HEK293 (cell line): ENCODE measurements at regions not wholly inside any gene's neighbourhood (a gene's known extent, or its start where the extent isn't known, plus 50 kb on each side); places are given as distances from the start of the nearest gene placed in this dataset.
A peak's percentile ranks its signal among the peaks of the same experiment; 100 is the strongest.

Source experiments
- GLI4 ChIP-seq: fragments of 450-650 bp; formaldehyde crosslinking; IDR thresholded peaks from 2 replicates; pipeline ENCODE4 v1.5.1; 2016; ENCODE audit warnings: missing biosample characterization, missing genetic modification characterization
- INSM2 ChIP-seq: fragments of 450-650 bp; formaldehyde crosslinking; IDR thresholded peaks from 2 replicates; pipeline ENCODE4 v1.5.1; 2016; ENCODE audit warnings: missing biosample characterization, missing genetic modification characterization
- KLF17 ChIP-seq: fragments of 450-650 bp; formaldehyde crosslinking; IDR thresholded peaks from 2 replicates; pipeline ENCODE4 v1.5.1; 2016; ENCODE audit warnings: missing biosample characterization, missing genetic modification characterization
- MEIS1 ChIP-seq: sonication (generic); formaldehyde crosslinking; IDR thresholded peaks from 2 replicates; pipeline ENCODE4 v1.8.1; 2022; ENCODE audit warnings: missing genetic modification reagents, mild to moderate bottlenecking, borderline replicate concordance
- REPIN1 ChIP-seq: fragments of 450-650 bp; formaldehyde crosslinking; IDR thresholded peaks from 2 replicates; pipeline ENCODE4 v1.5.1; 2017; ENCODE audit warnings: missing biosample characterization, missing genetic modification characterization, low read depth
- SALL2 ChIP-seq: fragments of 450-650 bp; formaldehyde crosslinking; IDR thresholded peaks from 2 replicates; pipeline ENCODE4 v1.5.0; 2017; ENCODE audit warnings: missing biosample characterization, mild to moderate bottlenecking, missing genetic modification characterization, borderline replicate concordance
- SP3 ChIP-seq: fragments of 450-650 bp; formaldehyde crosslinking; IDR thresholded peaks from 2 replicates; pipeline ENCODE4 v1.5.1; 2016; ENCODE audit warnings: missing biosample characterization, missing genetic modification characterization
- TRIM28 ChIP-seq: IDR thresholded peaks from 2 replicates; pipeline ENCODE4 v1.6.1; 2011; ENCODE audit warnings: low read length, control low read depth, borderline replicate concordance
- YY1 ChIP-seq: fragments of 450-650 bp; formaldehyde crosslinking; IDR thresholded peaks from 2 replicates; pipeline ENCODE4 v1.5.1; 2018; ENCODE audit warnings: missing biosample characterization, missing genetic modification characterization
- ZBTB10 ChIP-seq: fragments of 450-650 bp; formaldehyde crosslinking; IDR thresholded peaks from 2 replicates; pipeline ENCODE4 v1.5.1; 2016; ENCODE audit warnings: missing biosample characterization, missing genetic modification characterization
- ZBTB20 ChIP-seq: fragments of 450-650 bp; formaldehyde crosslinking; IDR thresholded peaks from 2 replicates; pipeline ENCODE4 v1.5.1; 2016; ENCODE audit warnings: missing biosample characterization, missing genetic modification characterization
- ZNF112 ChIP-seq: fragments of 450-650 bp; formaldehyde crosslinking; IDR thresholded peaks from 2 replicates; pipeline ENCODE4 v1.5.0; 2017; ENCODE audit warnings: missing biosample characterization, missing genetic modification characterization
- ZNF148 ChIP-seq: fragments of 450-650 bp; formaldehyde crosslinking; IDR thresholded peaks from 2 replicates; pipeline ENCODE4 v1.5.0; 2017; ENCODE audit warnings: missing biosample characterization, missing genetic modification characterization, borderline replicate concordance
- ZNF155 ChIP-seq: fragments of 450-650 bp; formaldehyde crosslinking; IDR thresholded peaks from 2 replicates; pipeline ENCODE4 v1.5.1; 2016; ENCODE audit warnings: missing biosample characterization, missing genetic modification characterization
- ZNF19 ChIP-seq: fragments of 450-650 bp; formaldehyde crosslinking; IDR thresholded peaks from 2 replicates; pipeline ENCODE4; 2016; ENCODE audit warnings: missing biosample characterization, missing genetic modification characterization, low read depth
- ZNF274 ChIP-seq, 2 experiments: fragments of 200-500 bp in 1 of 2; fragments of 450-650 bp in 1 of 2; sonication (Bioruptor generic) in 1 of 2; formaldehyde crosslinking in 1 of 2; IDR thresholded peaks; 2 replicates each; pipeline versions ENCODE4 v1.5.1 to v1.6.1; 2014 to 2016; ENCODE audit warnings: borderline replicate concordance in 1 of 2, inconsistent platforms in 1 of 2, low read length in 1 of 2, missing biosample characterization in 1 of 2, missing genetic modification characterization in 1 of 2
- ZNF341 ChIP-seq: fragments of 450-650 bp; formaldehyde crosslinking; IDR thresholded peaks from 2 replicates; pipeline ENCODE4; 2016; ENCODE audit warnings: low read depth, missing biosample characterization, missing genetic modification characterization
- ZNF362 ChIP-seq: fragments of 450-650 bp; formaldehyde crosslinking; IDR thresholded peaks from 2 replicates; pipeline ENCODE4 v1.5.1; 2016; ENCODE audit warnings: missing biosample characterization, missing genetic modification characterization
- ZNF394 ChIP-seq: fragments of 450-650 bp; formaldehyde crosslinking; IDR thresholded peaks from 2 replicates; pipeline ENCODE4 v1.5.1; 2016; ENCODE audit warnings: missing biosample characterization, missing genetic modification characterization, mild to moderate bottlenecking, moderate library complexity, borderline replicate concordance
- ZNF510 ChIP-seq: fragments of 450-650 bp; formaldehyde crosslinking; IDR thresholded peaks from 2 replicates; pipeline ENCODE4 v1.5.1; 2018; ENCODE audit warnings: mild to moderate bottlenecking, missing genetic modification characterization, missing biosample characterization; ENCODE audit not compliant: insufficient replicate concordance
- ZNF514 ChIP-seq: fragments of 450-650 bp; formaldehyde crosslinking; IDR thresholded peaks from 2 replicates; pipeline ENCODE4 v1.5.1; 2016; ENCODE audit warnings: missing biosample characterization, missing genetic modification characterization
- ZNF530 ChIP-seq: fragments of 450-650 bp; formaldehyde crosslinking; IDR thresholded peaks from 2 replicates; pipeline ENCODE4 v1.5.1; 2016; ENCODE audit warnings: low read depth, missing biosample characterization, missing genetic modification characterization
- ZNF544 ChIP-seq: fragments of 450-650 bp; formaldehyde crosslinking; IDR thresholded peaks from 2 replicates; pipeline ENCODE4 v1.5.0; 2017; ENCODE audit warnings: missing biosample characterization, missing genetic modification characterization
- ZNF660 ChIP-seq: fragments of 450-650 bp; IDR thresholded peaks from 2 replicates; pipeline ENCODE4 v1.5.1; 2018; ENCODE audit warnings: missing biosample characterization, mild to moderate bottlenecking, missing genetic modification characterization
- ZNF704 ChIP-seq: fragments of 450-650 bp; formaldehyde crosslinking; IDR thresholded peaks from 2 replicates; pipeline ENCODE4 v1.5.1; 2016; ENCODE audit warnings: missing biosample characterization, missing genetic modification characterization
- ZNF791 ChIP-seq: fragments of 450-650 bp; formaldehyde crosslinking; IDR thresholded peaks from 2 replicates; pipeline ENCODE4 v1.5.1; 2016; ENCODE audit warnings: missing biosample characterization, missing genetic modification characterization
- ZNF792 ChIP-seq: fragments of 450-650 bp; formaldehyde crosslinking; IDR thresholded peaks from 2 replicates; pipeline ENCODE4 v1.5.1; 2016; ENCODE audit warnings: missing biosample characterization, missing genetic modification characterization
- ZNF837 ChIP-seq: fragments of 450-650 bp; formaldehyde crosslinking; IDR thresholded peaks from 2 replicates; pipeline ENCODE4 v1.5.1; 2016; ENCODE audit warnings: missing biosample characterization, missing genetic modification characterization
- ZSCAN30 ChIP-seq: fragments of 450-650 bp; IDR thresholded peaks from 2 replicates; pipeline ENCODE4 v1.5.1; 2018; ENCODE audit warnings: missing biosample characterization, mild to moderate bottlenecking, missing genetic modification characterization, moderate library complexity

GRCh38 chr2:2573658-2574293 lies 242.7 kb upstream of the MYT1L start (continued):
- no peak for TF ChIP-seq ZNF704
- TF ChIP-seq ZNF792 (tag by site-specific recombination): peak; percentile 74
- no peak for TF ChIP-seq ZNF837 (tag by site-specific recombination)
- TF ChIP-seq ZNF19: no peak
- TF ChIP-seq ZNF530: no peak
- TF ChIP-seq ZSCAN30 (tag by site-specific recombination): no peak
- peak; percentile 53; the same call in 1 of the 2 replicates for TF ChIP-seq INSM2
- no peak for TF ChIP-seq KLF17 (tag by site-specific recombination)
- TF ChIP-seq ZNF660 (tag by site-specific recombination): no peak
- TF ChIP-seq SALL2: 0 out of 2 replicates have a peak, but pooled peaks have one; percentile 22
- no peak for TF ChIP-seq REPIN1 (tag by site-specific recombination)
- TF ChIP-seq ZNF341 (tag by site-specific recombination): no peak
- TF ChIP-seq ZNF155 (tag by site-specific recombination): no peak
- TF ChIP-seq ZBTB10 (tag by site-specific recombination): peak; percentile 36; the same call in 1 of the 2 replicates
- TF ChIP-seq MEIS1 (CRISPR knock-in tag): no peak
- TF ChIP-seq ZNF362 (tag by site-specific recombination): no peak
- TF ChIP-seq SP3 (tag by site-specific recombination): peak; percentile 44; the same call in 1 of the 2 replicates
- TF ChIP-seq YY1 (tag by site-specific recombination): no peak
- no peak for TF ChIP-seq ZNF112
- no peak for TF ChIP-seq ZNF791
- no peak for TF ChIP-seq ZBTB20 (tag by site-specific recombination)
- TF ChIP-seq GLI4 (tag by site-specific recombination): 0 out of 2 replicates have a peak, but pooled peaks have one; percentile 49
- no peak for TF ChIP-seq ZNF394 (tag by site-specific recombination)
- TF ChIP-seq ZNF274 (IDR thresholded peaks at IDR 0.05; ENCODE audit: low read length): no peak
- TF ChIP-seq ZNF274 (tag by site-specific recombination; IDR thresholded peaks at IDR 0.05; ENCODE audit: borderline replicate concordance): peak; percentile 12; the same call in 1 of the 2 replicates
- no peak for TF ChIP-seq ZNF510 (tag by site-specific recombination)
- TF ChIP-seq TRIM28: no peak
- peak; percentile 68; the same call in 1 of the 2 replicates for TF ChIP-seq ZNF148 (tag by site-specific recombination)
- 0 out of 2 replicates have a peak, but pooled peaks have one; percentile 17 for TF ChIP-seq ZNF544 (tag by site-specific recombination)
- no peak for TF ChIP-seq ZNF514
